ENCODE measurements at regions not wholly inside any gene's neighbourhood (a gene's known extent, or its start where the extent isn't known, plus 50 kb on each side); places are given as distances from the start of the nearest gene placed in this dataset.

DNA sequence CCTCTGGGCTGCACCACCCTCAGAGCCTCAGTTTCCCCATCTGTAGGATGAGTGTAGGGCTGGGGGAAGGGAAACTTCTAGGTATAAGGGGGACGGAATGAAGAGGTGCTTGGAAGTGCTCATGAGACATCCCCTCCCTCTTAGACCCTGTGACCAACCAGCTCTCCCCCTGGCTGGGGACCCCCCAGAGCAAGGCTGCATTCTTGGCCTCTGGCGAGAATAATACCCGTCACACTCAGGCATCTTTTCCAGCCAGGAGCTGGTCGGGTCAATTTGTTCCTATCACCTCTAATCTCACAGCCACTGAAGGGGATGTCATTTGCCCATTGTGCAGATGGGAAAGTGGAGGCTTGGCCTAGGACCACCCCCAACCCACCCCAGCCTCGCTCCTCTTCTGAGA, 443.0 kb downstream of the PTPRU start:
- Histone ChIP-seq H3K79me2 (ENCODE audit: control insufficient read depth, insufficient read depth, low read length) (no peaks in the 10 kb centered on the region), H3K4me2 (ENCODE audit: control insufficient read depth, insufficient read depth) (no peak overlapping the region), H4K20me1 (ENCODE audit: control insufficient read depth, insufficient read depth) (no peaks in the 10 kb centered on the region), H3K9me3 (replicated peaks; ENCODE audit: control insufficient read depth, insufficient read depth, low read length) (no peaks in the 10 kb centered on the region), H3K27ac (ENCODE audit: control insufficient read depth, insufficient read depth) (no peak overlapping the region), H3K36me3 (ENCODE audit: control insufficient read depth in 2 of 2, insufficient read depth in 2 of 2, low read length in 1 of 2) (no peaks in the 10 kb centered on the region), H3K4me1 (ENCODE audit: control insufficient read depth, insufficient read depth, low read length) (no peaks in the 10 kb centered on the region; the same call in 1 of the 2 replicates), H3K4me3 (no peak overlapping the region), H3K9ac (ENCODE audit: control insufficient read depth, insufficient read depth, low read length) (no peak overlapping the region), H2AFZ (ENCODE audit: control insufficient read depth, low read depth, low read length) (no peak overlapping the region), H3K27me3 (replicated peaks in 1 of 2; ENCODE audit: control insufficient read depth in 2 of 2, insufficient read depth in 2 of 2, low read length in 1 of 2) (no peaks in the 10 kb centered on the region)
- DNase-seq (ENCODE audit: low read depth, low spot score) (no peak), FAIRE-seq (no peak), ATAC-seq (no peak)
- intact Hi-C loops (cut with micrococcal nuclease; ENCODE audit: unreplicated experiment) (no loop called here), in situ Hi-C loops (cut with MboI) (no loop called here)
- SMC1A ChIA-PET (ENCODE audit: uncharacterized antibody, unreplicated experiment) = no interaction called here
- no TSS peak for BruUV-seq (replicated peaks)
- 40% methylated on average over 5 of the region's 5 CpGs for WGBS (ENCODE audit: insufficient coverage, insufficient replicate concordance, low lambda C conversion rate, missing lambda C conversion rate)
- POLR2A ChIA-PET = no interaction called here
- RAD21 ChIA-PET (ENCODE audit: unreplicated experiment) = no interaction called here
- CTCF ChIA-PET = no interaction called here
- TF ChIP-seq TARDBP (IDR thresholded peaks at IDR 0.05; ENCODE audit: borderline replicate concordance) (no peak), SPI1 (IDR thresholded peaks at IDR 0.05; ENCODE audit: borderline replicate concordance, insufficient read depth, low read depth, low read length) (no peak), BHLHE40 (IDR thresholded peaks at IDR 0.05; ENCODE audit: borderline replicate concordance in 1 of 2, low read depth in 2 of 2, low read length in 1 of 2) (no peak), RFX5 (IDR thresholded peaks at IDR 0.05; ENCODE audit: low read depth, low read length) (no peak), KLF5 (IDR thresholded peaks at IDR 0.05; ENCODE audit: partially characterized antibody) (no peak), CBX5 (IDR thresholded peaks at IDR 0.05; ENCODE audit: low read depth) (no peak), NRF1 (conservative IDR thresholded peaks at IDR 0.05; ENCODE audit: low read depth, low read length) (no peak), IKZF1 (conservative IDR thresholded peaks at IDR 0.05) (no peak), PAX5 (IDR thresholded peaks at IDR 0.05; ENCODE audit: borderline replicate concordance, low read depth, low read length) (no peak), CREB1 (IDR thresholded peaks at IDR 0.05; ENCODE audit: low read depth) (no peak), JUND (IDR thresholded peaks at IDR 0.05; ENCODE audit: low read depth, low read length) (no peak), FOS (IDR thresholded peaks at IDR 0.05; ENCODE audit: borderline replicate concordance, extremely low read depth, insufficient read length) (no peak), POU2F2 (IDR thresholded peaks at IDR 0.05; ENCODE audit: borderline replicate concordance, low read depth, low read length) (no peak), SREBF2 (IDR thresholded peaks at IDR 0.05; ENCODE audit: low read length) (no peak), MEF2A (IDR thresholded peaks at IDR 0.05; ENCODE audit: insufficient read depth, low read depth, low read length) (no peak), BCL3 (IDR thresholded peaks at IDR 0.05; ENCODE audit: borderline replicate concordance, insufficient read depth, low read depth, low read length, poor library complexity, severe bottlenecking) (no peak), ZBTB40 (IDR thresholded peaks at IDR 0.05; ENCODE audit: borderline replicate concordance) (no peak)
- TF ChIP-seq, protein P1, sequence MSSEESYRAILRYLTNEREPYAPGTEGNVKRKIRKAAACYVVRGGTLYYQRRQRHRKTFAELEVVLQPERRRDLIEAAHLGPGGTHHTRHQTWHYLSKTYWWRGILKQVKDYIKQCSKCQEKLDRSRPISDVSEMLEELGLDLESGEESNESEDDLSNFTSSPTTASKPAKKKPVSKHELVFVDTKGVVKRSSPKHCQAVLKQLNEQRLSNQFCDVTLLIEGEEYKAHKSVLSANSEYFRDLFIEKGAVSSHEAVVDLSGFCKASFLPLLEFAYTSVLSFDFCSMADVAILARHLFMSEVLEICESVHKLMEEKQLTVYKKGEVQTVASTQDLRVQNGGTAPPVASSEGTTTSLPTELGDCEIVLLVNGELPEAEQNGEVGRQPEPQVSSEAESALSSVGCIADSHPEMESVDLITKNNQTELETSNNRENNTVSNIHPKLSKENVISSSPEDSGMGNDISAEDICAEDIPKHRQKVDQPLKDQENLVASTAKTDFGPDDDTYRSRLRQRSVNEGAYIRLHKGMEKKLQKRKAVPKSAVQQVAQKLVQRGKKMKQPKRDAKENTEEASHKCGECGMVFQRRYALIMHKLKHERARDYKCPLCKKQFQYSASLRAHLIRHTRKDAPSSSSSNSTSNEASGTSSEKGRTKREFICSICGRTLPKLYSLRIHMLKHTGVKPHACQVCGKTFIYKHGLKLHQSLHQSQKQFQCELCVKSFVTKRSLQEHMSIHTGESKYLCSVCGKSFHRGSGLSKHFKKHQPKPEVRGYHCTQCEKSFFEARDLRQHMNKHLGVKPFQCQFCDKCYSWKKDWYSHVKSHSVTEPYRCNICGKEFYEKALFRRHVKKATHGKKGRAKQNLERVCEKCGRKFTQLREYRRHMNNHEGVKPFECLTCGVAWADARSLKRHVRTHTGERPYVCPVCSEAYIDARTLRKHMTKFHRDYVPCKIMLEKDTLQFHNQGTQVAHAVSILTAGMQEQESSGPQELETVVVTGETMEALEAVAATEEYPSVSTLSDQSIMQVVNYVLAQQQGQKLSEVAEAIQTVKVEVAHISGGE (CRISPR knock-in tag; IDR thresholded peaks at IDR 0.05) = no peak
